Astrocyte (in vitro differentiated cells and primary cell): ENCODE measurements at regions not wholly inside any gene's neighbourhood (a gene's known extent, or its start where the extent isn't known, plus 50 kb on each side); places are given as distances from the start of the nearest gene placed in this dataset.

Experiments
- DNase-seq: peaks from one replicate; pipeline ENCODE4 v3.0.0-alpha.2; 2010; ENCODE audit warnings: low read depth
- FAIRE-seq: peaks from 2 replicates; lab custom pipeline; 2011; peaks lifted over from hg19 to GRCh38; lab: Jason Lieb, UNC
- H2AFZ ChIP-seq: 2 replicates; pipeline ENCODE4 v1.6.0; 2012; ENCODE audit warnings: low read depth, low read length, inconsistent platforms
- H3K27ac ChIP-seq: 2 replicates; pipeline ENCODE4 v1.5.1; 2011; ENCODE audit warnings: low read depth, low read length, inconsistent platforms
- H3K27me3 ChIP-seq: 2 replicates; pipeline ENCODE4 v1.6.0; 2011; ENCODE audit warnings: low read length, inconsistent platforms; ENCODE audit not compliant: insufficient read depth
- H3K36me3 ChIP-seq: 2 replicates; pipeline ENCODE4 v1.5.1; 2011; ENCODE audit warnings: low read length, inconsistent platforms; ENCODE audit not compliant: insufficient read depth
- H3K4me1 ChIP-seq: 2 replicates; pipeline ENCODE4 v1.5.1; 2011; ENCODE audit warnings: low read length, inconsistent platforms; ENCODE audit not compliant: insufficient read depth
- H3K4me2 ChIP-seq: 2 replicates; pipeline ENCODE4 v1.6.0; 2012; ENCODE audit warnings: low read length, inconsistent platforms
- H3K4me3 ChIP-seq: 2 replicates; pipeline ENCODE4 v1.5.1; 2011; ENCODE audit warnings: low read depth, mild to moderate bottlenecking, low read length, inconsistent platforms; ENCODE audit not compliant: insufficient read depth
- H3K79me2 ChIP-seq: 2 replicates; pipeline ENCODE4 v1.6.0; 2012; ENCODE audit warnings: mild to moderate bottlenecking, low read length, inconsistent platforms; ENCODE audit not compliant: insufficient read depth
- H3K9ac ChIP-seq: 2 replicates; pipeline ENCODE4 v1.6.0; 2012; ENCODE audit warnings: mild to moderate bottlenecking, low read length, inconsistent platforms
- H3K9me3 ChIP-seq: 2 replicates; pipeline ENCODE4 v1.5.1; 2012; ENCODE audit warnings: low read depth, mild to moderate bottlenecking, low read length, inconsistent platforms; ENCODE audit not compliant: insufficient read depth
- H4K20me1 ChIP-seq: 2 replicates; pipeline ENCODE4 v1.6.0; 2012; ENCODE audit warnings: low read length, inconsistent platforms; ENCODE audit not compliant: insufficient read depth
- H3K27ac Mint-ChIP-seq: one replicate; pipeline ENCODE4 v1.8.0; 2021; ENCODE audit warnings: mild to moderate bottlenecking, mixed read lengths; ENCODE audit not compliant: unreplicated experiment
- H3K27me3 Mint-ChIP-seq: one replicate; pipeline ENCODE4 v1.8.0; 2021; ENCODE audit warnings: low read depth, mixed read lengths; ENCODE audit not compliant: unreplicated experiment
- H3K36me3 Mint-ChIP-seq: one replicate; pipeline ENCODE4 v1.8.0; 2021; ENCODE audit warnings: low read depth, mixed read lengths; ENCODE audit not compliant: unreplicated experiment
- H3K4me1 Mint-ChIP-seq: one replicate; pipeline ENCODE4 v1.8.0; 2021; ENCODE audit warnings: low read depth, mixed read lengths; ENCODE audit not compliant: unreplicated experiment
- H3K4me3 Mint-ChIP-seq: one replicate; pipeline ENCODE4 v1.8.0; 2021; ENCODE audit warnings: mild to moderate bottlenecking, moderate library complexity, mixed read lengths; ENCODE audit not compliant: unreplicated experiment
- H3K9me3 Mint-ChIP-seq: one replicate; pipeline ENCODE4 v1.8.0; 2021; ENCODE audit warnings: mild to moderate bottlenecking, mixed read lengths; ENCODE audit not compliant: unreplicated experiment
- EZH2 ChIP-seq: IDR thresholded peaks from 2 replicates; pipeline ENCODE4 v1.6.1; 2012; ENCODE audit warnings: mild to moderate bottlenecking, low read length, inconsistent platforms; ENCODE audit not compliant: insufficient read depth
- TF ChIP-seq, protein P1 (sequence below): IDR thresholded peaks from 2 replicates; pipeline ENCODE4 v1.5.1; 2011; ENCODE audit warnings: low read depth, mild to moderate bottlenecking, inconsistent platforms, low read length, moderate library complexity; ENCODE audit not compliant: insufficient read depth

DNA sequence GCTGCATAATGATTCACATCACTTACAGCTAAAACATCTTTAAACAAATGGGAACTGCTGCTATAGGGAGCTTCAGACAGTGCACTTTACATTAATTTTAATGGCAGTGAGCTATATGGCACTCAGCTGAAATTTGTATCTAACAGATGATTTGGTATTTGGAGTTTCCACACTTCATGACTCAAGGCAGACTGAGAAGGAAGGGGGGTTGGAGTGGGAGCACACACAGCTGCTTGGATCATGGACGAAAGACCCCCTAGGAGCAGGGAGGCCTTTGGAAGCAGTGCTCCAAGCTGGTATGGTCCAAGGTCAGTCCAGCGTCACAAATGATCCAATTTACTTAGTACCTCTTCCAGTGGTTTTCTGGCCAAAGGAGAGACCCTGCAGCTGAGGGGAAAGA, 389.7 kb downstream of the FUT8 start:
- H3K27me3 ChIP-seq, result peaks cover 10% of the 10 kb centered on the region
- H3K4me3 ChIP-seq, result no peak overlapping the region
- Mint-ChIP-seq H3K27ac (no peak overlapping the region), H3K27me3 (peaks cover 21% of the 10 kb centered on the region), H3K36me3 (peaks cover 3% of the 10 kb centered on the region), H3K4me1 (no peaks in the 10 kb centered on the region), H3K9me3 (peaks cover 3% of the 10 kb centered on the region), H3K4me3 (no peak overlapping the region)
- H3K9ac ChIP-seq, result no peak overlapping the region
- DNase-seq (no peak), FAIRE-seq (no peak)
- no peaks in the 10 kb centered on the region for H4K20me1 ChIP-seq
- H3K4me2 ChIP-seq, result no peak overlapping the region
- H3K4me1 ChIP-seq, result no peaks in the 10 kb centered on the region
- no peaks in the 10 kb centered on the region for H3K36me3 ChIP-seq
- TF ChIP-seq EZH2, result no peak
- TF ChIP-seq, protein P1, sequence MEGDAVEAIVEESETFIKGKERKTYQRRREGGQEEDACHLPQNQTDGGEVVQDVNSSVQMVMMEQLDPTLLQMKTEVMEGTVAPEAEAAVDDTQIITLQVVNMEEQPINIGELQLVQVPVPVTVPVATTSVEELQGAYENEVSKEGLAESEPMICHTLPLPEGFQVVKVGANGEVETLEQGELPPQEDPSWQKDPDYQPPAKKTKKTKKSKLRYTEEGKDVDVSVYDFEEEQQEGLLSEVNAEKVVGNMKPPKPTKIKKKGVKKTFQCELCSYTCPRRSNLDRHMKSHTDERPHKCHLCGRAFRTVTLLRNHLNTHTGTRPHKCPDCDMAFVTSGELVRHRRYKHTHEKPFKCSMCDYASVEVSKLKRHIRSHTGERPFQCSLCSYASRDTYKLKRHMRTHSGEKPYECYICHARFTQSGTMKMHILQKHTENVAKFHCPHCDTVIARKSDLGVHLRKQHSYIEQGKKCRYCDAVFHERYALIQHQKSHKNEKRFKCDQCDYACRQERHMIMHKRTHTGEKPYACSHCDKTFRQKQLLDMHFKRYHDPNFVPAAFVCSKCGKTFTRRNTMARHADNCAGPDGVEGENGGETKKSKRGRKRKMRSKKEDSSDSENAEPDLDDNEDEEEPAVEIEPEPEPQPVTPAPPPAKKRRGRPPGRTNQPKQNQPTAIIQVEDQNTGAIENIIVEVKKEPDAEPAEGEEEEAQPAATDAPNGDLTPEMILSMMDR, result no peak
- H3K27ac ChIP-seq, result no peak overlapping the region
- no peaks in the 10 kb centered on the region for H3K9me3 ChIP-seq
- no peaks in the 10 kb centered on the region for H3K79me2 ChIP-seq
- no peak overlapping the region for H2AFZ ChIP-seq

DNA sequence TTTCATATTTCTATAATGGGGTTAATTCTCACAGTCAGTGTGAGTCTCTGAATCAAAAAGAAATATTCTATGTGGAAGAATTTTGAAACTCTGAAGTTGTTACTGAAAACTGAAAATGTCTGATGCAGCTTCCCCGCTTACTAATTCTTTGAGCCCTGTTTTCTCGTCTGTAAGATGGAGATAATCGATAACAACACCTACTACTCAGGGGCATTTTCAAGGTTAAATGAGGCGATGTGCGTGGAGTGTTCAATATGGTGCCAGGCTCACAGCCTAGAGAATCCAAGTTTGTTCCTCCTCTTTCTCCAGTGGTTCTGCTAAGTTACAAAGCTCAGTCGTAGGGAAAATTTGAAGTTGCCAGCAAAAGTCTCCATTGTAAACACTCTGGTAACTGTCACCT, 391.4 kb downstream of the FUT8 start:
- Histone ChIP-seq H3K4me3 (no peak overlapping the region), H3K27me3 (peaks cover 10% of the 10 kb centered on the region), H3K9ac (no peak overlapping the region), H3K79me2 (no peaks in the 10 kb centered on the region), H3K9me3 (peaks cover 2% of the 10 kb centered on the region), H3K36me3 (no peaks in the 10 kb centered on the region), H3K4me1 (no peaks in the 10 kb centered on the region), H3K27ac (no peak overlapping the region), H3K4me2 (no peak overlapping the region), H4K20me1 (no peaks in the 10 kb centered on the region), H2AFZ (no peak overlapping the region)
- peaks cover 14% of the 10 kb centered on the region for H3K27me3 Mint-ChIP-seq
- no peak overlapping the region for H3K4me3 Mint-ChIP-seq
- TF ChIP-seq, protein P1, result no peak
- TF ChIP-seq EZH2, result no peak
- no peaks in the 10 kb centered on the region for H3K36me3 Mint-ChIP-seq
- no peak for FAIRE-seq
- H3K27ac Mint-ChIP-seq, result no peak overlapping the region
- H3K4me1 Mint-ChIP-seq, result no peaks in the 10 kb centered on the region
- H3K9me3 Mint-ChIP-seq, result no peaks in the 10 kb centered on the region
- no peak for DNase-seq

DNA sequence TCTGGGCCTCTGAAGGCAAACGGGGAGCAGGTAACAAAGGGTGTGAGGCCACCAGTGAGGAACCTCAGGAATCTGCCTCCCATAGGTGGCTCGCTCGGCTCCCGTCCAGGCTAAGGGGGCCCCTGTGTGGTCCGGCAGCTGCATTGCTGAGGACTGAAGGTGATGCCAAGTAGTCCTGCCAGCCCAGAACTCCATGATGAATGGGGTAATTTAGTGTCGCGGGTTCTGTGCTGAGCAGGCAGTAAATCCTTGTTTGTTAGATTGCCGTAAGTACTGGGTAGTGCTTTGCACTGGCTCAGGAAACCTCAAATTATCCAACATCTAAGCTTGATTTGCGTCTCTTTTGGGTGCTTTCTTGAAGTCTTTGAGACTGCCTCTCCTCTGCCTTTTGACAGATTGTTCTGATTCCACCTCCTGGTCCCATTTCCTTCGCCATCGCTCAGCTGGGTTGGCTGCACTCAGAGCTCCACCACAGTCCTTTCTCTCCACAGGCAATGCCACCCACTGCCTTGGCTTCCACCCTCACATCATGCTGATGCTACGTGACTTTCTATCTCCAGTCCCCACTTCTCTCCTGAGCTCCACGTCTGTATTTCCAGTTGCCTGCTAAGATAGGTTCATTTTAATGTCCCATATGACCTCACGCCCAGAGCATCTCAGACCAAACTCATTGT, 392.0 kb downstream of the FUT8 start:
- FAIRE-seq (no peak), DNase-seq (no peak)
- H3K4me1 ChIP-seq, result no peaks in the 10 kb centered on the region
- no peak overlapping the region for H2AFZ ChIP-seq
- no peaks in the 10 kb centered on the region for H3K36me3 Mint-ChIP-seq
- no peaks in the 10 kb centered on the region for H3K36me3 ChIP-seq
- H3K9me3 ChIP-seq, result peaks cover 8% of the 10 kb centered on the region
- no peak overlapping the region for H3K27ac Mint-ChIP-seq
- H3K27me3 ChIP-seq, result peaks cover 10% of the 10 kb centered on the region
- H3K27me3 Mint-ChIP-seq, result peaks cover 14% of the 10 kb centered on the region
- no peaks in the 10 kb centered on the region for H3K4me1 Mint-ChIP-seq
- no peaks in the 10 kb centered on the region for H3K9me3 Mint-ChIP-seq
- no peaks in the 10 kb centered on the region for H4K20me1 ChIP-seq
- H3K9ac ChIP-seq, result no peak overlapping the region
- H3K4me2 ChIP-seq, result no peak overlapping the region
- H3K4me3 Mint-ChIP-seq, result no peak overlapping the region
- TF ChIP-seq EZH2, result no peak
- TF ChIP-seq, protein P1, result no peak
- H3K79me2 ChIP-seq, result no peaks in the 10 kb centered on the region
- H3K4me3 ChIP-seq, result no peak overlapping the region
- H3K27ac ChIP-seq, result no peak overlapping the region
